Common myeloid progenitor, CD34-positive (primary cell): ENCODE measurements at regions not wholly inside any gene's neighbourhood (a gene's known extent, or its start where the extent isn't known, plus 50 kb on each side); places are given as distances from the start of the nearest gene placed in this dataset.
"Not testable (repeated sequence)": the region's sequence is repeated elsewhere in the genome, so short reads cannot be mapped to it uniquely, and the experiment has no call there.

ENCODE experiments used
- CTCF ChIA-PET: fragments of 350-600 bp; sonication (Branson Sonifier 250); formaldehyde crosslinking; loops from one replicate; lab custom pipeline; 2021; ENCODE audit warnings: antibody characterized with exemption; lab: Charles Lee
- POLR2A ChIA-PET: fragments of 350-600 bp; sonication (Branson Sonifier 250); formaldehyde crosslinking; loops from one replicate; lab custom pipeline; 2021; ENCODE audit warnings: antibody characterized with exemption; lab: Charles Lee
- DNase-seq, 3 donors: peaks; one replicate each; pipeline versions ENCODE4 v3.0.0 to v3.0.0-alpha.2; 2013
- H3K27ac ChIP-seq, 2 experiments: 1 replicate in 1 of 2; 2 replicates in 1 of 2; pipeline ENCODE4 v1.7.0; 2013; ENCODE audit warnings: inconsistent platforms in 2 of 2, low read length in 2 of 2, mild to moderate bottlenecking in 2 of 2, low read depth in 1 of 2, moderate library complexity in 1 of 2; ENCODE audit not compliant: severe bottlenecking in 2 of 2, insufficient read depth in 1 of 2, poor library complexity in 1 of 2
- H3K27me3 ChIP-seq, 5 experiments: replicated peaks in 2 of 5; 1 replicate in 3 of 5; 2 replicates in 2 of 5; pipeline versions ENCODE4 v1.6.1 to v1.7.0; 2013; ENCODE audit warnings: low read length in 4 of 5, mild to moderate bottlenecking in 2 of 5, moderate library complexity in 2 of 5, inconsistent platforms in 1 of 5; ENCODE audit not compliant: insufficient read depth in 5 of 5, control insufficient read depth in 4 of 5
- H3K36me3 ChIP-seq, 4 experiments: 1 replicate in 2 of 4; 2 replicates in 2 of 4; pipeline versions ENCODE4 v1.6.1 to v1.7.0; 2013; ENCODE audit warnings: low read length in 3 of 4, control low read depth in 1 of 4, mild to moderate bottlenecking in 1 of 4; ENCODE audit not compliant: control insufficient read depth in 4 of 4, insufficient read depth in 4 of 4
- H3K4me1 ChIP-seq, 4 experiments: 1 replicate in 3 of 4; 2 replicates in 1 of 4; pipeline versions ENCODE4 v1.6.1 to v1.7.1; 2013; ENCODE audit warnings: low read length in 3 of 4, mild to moderate bottlenecking in 3 of 4, control low read depth in 1 of 4, inconsistent platforms in 1 of 4, moderate library complexity in 1 of 4; ENCODE audit not compliant: control insufficient read depth in 4 of 4, insufficient read depth in 4 of 4; ENCODE audit errors: control extremely low read depth in 1 of 4
- H3K4me3 ChIP-seq, 7 experiments: 1 replicate in 4 of 7; 2 replicates in 3 of 7; pipeline versions ENCODE4 v1.5.1 to v1.7.0; 2013; ENCODE audit warnings: mild to moderate bottlenecking in 7 of 7, low read length in 6 of 7, moderate library complexity in 6 of 7, inconsistent platforms in 2 of 7, low read depth in 2 of 7, control low read depth in 1 of 7; ENCODE audit not compliant: insufficient read depth in 4 of 7, control insufficient read depth in 1 of 7; ENCODE audit errors: extremely low read depth in 1 of 7
- H3K9me3 ChIP-seq, 5 experiments: 1 replicate in 4 of 5; 2 replicates in 1 of 5; pipeline versions ENCODE4 v1.6.1 to v1.7.1; 2013; ENCODE audit warnings: low read length in 4 of 5, mild to moderate bottlenecking in 2 of 5, inconsistent platforms in 1 of 5, low read depth in 1 of 5, moderate library complexity in 1 of 5; ENCODE audit not compliant: control insufficient read depth in 4 of 5, insufficient read depth in 2 of 5; ENCODE audit errors: control extremely low read depth in 1 of 5
- WGBS: methylation state at CpG from one replicate; pipeline ENCODE4 v1.1.5; 2013; ENCODE audit not compliant: insufficient coverage; 5-methylcytosine and 5-hydroxymethylcytosine counted together

- Histone ChIP-seq H3K27me3 (no peaks in the 10 kb centered on the region), H3K4me3 (no peak overlapping the region), H3K4me1 (no peaks in the 10 kb centered on the region), H3K27ac (no peak overlapping the region), H3K9me3 (no peaks in the 10 kb centered on the region), H3K36me3 (no peaks in the 10 kb centered on the region)
- POLR2A ChIA-PET: no interaction called here
- CTCF ChIA-PET: no interaction called here
- DNase-seq: no peak
- WGBS: 91% methylated on average over 27 of the region's 29 CpGs
Observed at GRCh38 chr18:78799382-78800089, 180.1 kb upstream of the SALL3 start.

GRCh38 chr18:78800102-78800851, 179.3 kb upstream of the SALL3 start:
- 83% methylated on average over 14 of the region's 14 CpGs for WGBS
- H3K36me3 ChIP-seq, H3K27me3 ChIP-seq, H3K4me1 ChIP-seq, DNase-seq, POLR2A ChIA-PET, H3K27ac ChIP-seq, H3K4me3 ChIP-seq, CTCF ChIA-PET, H3K9me3 ChIP-seq: not testable (repeated sequence)

- H3K9me3 ChIP-seq: peaks cover 0 to 2% (median 0%) of the 10 kb centered on the region in 5 experiments
- H3K4me3 ChIP-seq: no peak overlapping the region
- ChIA-PET POLR2A (no interaction called here), CTCF (no interaction called here)
- 93% methylated on average over 3 of the region's 7 CpGs for WGBS
- no peak overlapping the region for H3K27ac ChIP-seq
- no peaks in the 10 kb centered on the region for H3K4me1 ChIP-seq
- H3K36me3 ChIP-seq: no peaks in the 10 kb centered on the region
- no peak for DNase-seq
- H3K27me3 ChIP-seq: no peaks in the 10 kb centered on the region
Observed at GRCh38 chr18:78801011-78801410, 178.6 kb upstream of the SALL3 start.

- CTCF ChIA-PET: no interaction called here
Observed at GRCh38 chr18:78803104-78803503, 176.5 kb upstream of the SALL3 start.

GRCh38 chr18:78804206-78805030, 175.2 kb upstream of the SALL3 start:
- H3K4me1 ChIP-seq: no peaks in the 10 kb centered on the region
- H3K9me3 ChIP-seq: peaks cover 0 to 3% (median 0%) of the 10 kb centered on the region in 5 experiments
- CTCF ChIA-PET: no interaction called here
- no peaks in the 10 kb centered on the region for H3K36me3 ChIP-seq
- no peak overlapping the region for H3K27ac ChIP-seq
- H3K4me3 ChIP-seq: no peak overlapping the region
- WGBS: 97% methylated on average over 26 of the region's 26 CpGs
- DNase-seq: no peak
- no peaks in the 10 kb centered on the region for H3K27me3 ChIP-seq
- POLR2A ChIA-PET: no interaction called here

More at GRCh38 chr18:78803104-78803503, 176.5 kb upstream of the SALL3 start:
- 95% methylated on average over 9 of the region's 9 CpGs for WGBS
- POLR2A ChIA-PET: no interaction called here
- DNase-seq: no peak
- Histone ChIP-seq H3K4me3 (no peak overlapping the region), H3K27ac (no peak overlapping the region), H3K4me1 (no peaks in the 10 kb centered on the region), H3K27me3 (no peaks in the 10 kb centered on the region), H3K9me3 (peaks cover 0 to 3% (median 0%) of the 10 kb centered on the region in 5 experiments), H3K36me3 (no peaks in the 10 kb centered on the region)

- WGBS: 100% methylated on average over 1 of the region's 8 CpGs
- ChIA-PET CTCF (no interaction called here), POLR2A (no interaction called here)
- Histone ChIP-seq H3K27me3 (no peaks in the 10 kb centered on the region), H3K36me3 (no peaks in the 10 kb centered on the region), H3K4me1 (no peaks in the 10 kb centered on the region), H3K4me3 (no peak overlapping the region), H3K9me3 (peaks cover 0 to 7% (median 4%) of the 10 kb centered on the region in 5 experiments), H3K27ac (no peak overlapping the region)
- no peak for DNase-seq
Observed at GRCh38 chr18:78805840-78806239, 173.8 kb upstream of the SALL3 start.
